ENCODE measurements at regions not wholly inside any gene's neighbourhood (a gene's known extent, or its start where the extent isn't known, plus 50 kb on each side); places are given as distances from the start of the nearest gene placed in this dataset.

DNA sequence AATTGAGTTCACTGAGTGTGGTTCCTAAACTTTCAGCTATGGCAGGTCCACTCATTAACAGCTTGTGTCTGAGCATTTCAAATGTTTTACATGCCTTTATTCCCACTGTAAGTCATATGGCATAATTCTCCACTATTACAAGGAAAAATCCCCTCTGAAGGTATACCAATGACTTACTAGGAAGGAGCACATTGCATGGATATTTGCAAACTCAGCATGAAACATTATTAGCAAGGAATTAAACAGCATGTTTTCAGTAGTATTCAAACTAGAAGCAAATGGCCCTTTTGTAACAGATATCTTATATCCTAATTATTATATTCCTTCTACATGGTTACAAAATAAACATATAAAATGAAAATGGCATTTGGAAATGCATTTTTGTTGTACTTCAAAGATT, 566.4 kb upstream of the CCNG1 start:
- TF ChIP-seq, protein P1, sequence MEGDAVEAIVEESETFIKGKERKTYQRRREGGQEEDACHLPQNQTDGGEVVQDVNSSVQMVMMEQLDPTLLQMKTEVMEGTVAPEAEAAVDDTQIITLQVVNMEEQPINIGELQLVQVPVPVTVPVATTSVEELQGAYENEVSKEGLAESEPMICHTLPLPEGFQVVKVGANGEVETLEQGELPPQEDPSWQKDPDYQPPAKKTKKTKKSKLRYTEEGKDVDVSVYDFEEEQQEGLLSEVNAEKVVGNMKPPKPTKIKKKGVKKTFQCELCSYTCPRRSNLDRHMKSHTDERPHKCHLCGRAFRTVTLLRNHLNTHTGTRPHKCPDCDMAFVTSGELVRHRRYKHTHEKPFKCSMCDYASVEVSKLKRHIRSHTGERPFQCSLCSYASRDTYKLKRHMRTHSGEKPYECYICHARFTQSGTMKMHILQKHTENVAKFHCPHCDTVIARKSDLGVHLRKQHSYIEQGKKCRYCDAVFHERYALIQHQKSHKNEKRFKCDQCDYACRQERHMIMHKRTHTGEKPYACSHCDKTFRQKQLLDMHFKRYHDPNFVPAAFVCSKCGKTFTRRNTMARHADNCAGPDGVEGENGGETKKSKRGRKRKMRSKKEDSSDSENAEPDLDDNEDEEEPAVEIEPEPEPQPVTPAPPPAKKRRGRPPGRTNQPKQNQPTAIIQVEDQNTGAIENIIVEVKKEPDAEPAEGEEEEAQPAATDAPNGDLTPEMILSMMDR (IDR thresholded peaks at IDR 0.05; ENCODE audit: low read depth, low read length) = no peak
- TF ChIP-seq MYC (IDR thresholded peaks at IDR 0.05; ENCODE audit: low read depth, low read length) (no peak), POLR2A (IDR thresholded peaks at IDR 0.05; ENCODE audit: extremely low read depth, insufficient read length) (no peak)
- TF ChIP-seq, protein P2, sequence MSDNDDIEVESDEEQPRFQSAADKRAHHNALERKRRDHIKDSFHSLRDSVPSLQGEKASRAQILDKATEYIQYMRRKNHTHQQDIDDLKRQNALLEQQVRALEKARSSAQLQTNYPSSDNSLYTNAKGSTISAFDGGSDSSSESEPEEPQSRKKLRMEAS (IDR thresholded peaks at IDR 0.05; ENCODE audit: low read depth, low read length) = no peak

Measured in NB4 (cell line).